Suprapubic skin (tissue), 4 donors: ENCODE measurements at regions not wholly inside any gene's neighbourhood (a gene's known extent, or its start where the extent isn't known, plus 50 kb on each side); places are given as distances from the start of the nearest gene placed in this dataset.
"Not testable (repeated sequence)": the region's sequence is repeated elsewhere in the genome, so short reads cannot be mapped to it uniquely, and the experiment has no call there.

Source experiments
- EP300 ChIP-seq: sonication (generic); formaldehyde crosslinking; IDR thresholded peaks from one replicate; pipeline ENCODE4 v1.6.1; 2017; ENCODE audit warnings: antibody characterized with exemption
- POLR2A ChIP-seq, 2 donors: fragments of 450-650 bp; IDR thresholded peaks; one replicate each; pipeline ENCODE4 v1.6.1; 2017; ENCODE audit warnings: antibody characterized with exemption in 2 of 2, mild to moderate bottlenecking in 2 of 2, moderate library complexity in 2 of 2
- POLR2AphosphoS5 ChIP-seq, 3 donors: sonication (generic); formaldehyde crosslinking; IDR thresholded peaks; one replicate each; pipeline ENCODE4 v1.6.1; 2017; ENCODE audit warnings: antibody characterized with exemption in 3 of 3
- TF ChIP-seq, protein P1 (sequence below), 2 donors: fragments of 200-600 bp in 1 of 2; fragments of 450-650 bp in 1 of 2; sonication (generic) in 1 of 2; IDR thresholded peaks; one replicate each; pipeline ENCODE4 v1.5.1; 2016 to 2019; ENCODE audit warnings: antibody characterized with exemption in 2 of 2, mild to moderate bottlenecking in 1 of 2, moderate library complexity in 1 of 2

DNA sequence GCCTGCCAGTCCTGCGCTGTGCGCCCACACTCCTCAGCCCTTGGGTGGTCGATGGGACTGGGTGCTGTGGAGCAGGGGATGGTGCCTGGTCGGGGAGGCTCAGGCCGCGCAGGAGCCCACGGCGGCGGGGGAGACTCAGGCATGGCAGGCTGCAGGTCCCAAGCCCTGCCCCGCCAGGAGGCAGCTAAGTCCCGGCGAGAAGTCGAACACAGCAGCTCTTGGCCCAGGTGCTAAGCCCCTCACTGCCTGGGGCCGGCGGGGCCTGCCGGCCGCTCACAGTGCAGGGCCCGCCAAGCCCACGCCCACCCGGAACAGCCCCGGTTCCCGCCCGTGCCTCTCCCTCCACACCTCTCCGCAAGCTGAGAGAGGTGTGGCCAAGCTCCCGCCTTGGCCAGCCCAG is 66.6 kb upstream of the FARP1 start:
- TF ChIP-seq, protein P1, sequence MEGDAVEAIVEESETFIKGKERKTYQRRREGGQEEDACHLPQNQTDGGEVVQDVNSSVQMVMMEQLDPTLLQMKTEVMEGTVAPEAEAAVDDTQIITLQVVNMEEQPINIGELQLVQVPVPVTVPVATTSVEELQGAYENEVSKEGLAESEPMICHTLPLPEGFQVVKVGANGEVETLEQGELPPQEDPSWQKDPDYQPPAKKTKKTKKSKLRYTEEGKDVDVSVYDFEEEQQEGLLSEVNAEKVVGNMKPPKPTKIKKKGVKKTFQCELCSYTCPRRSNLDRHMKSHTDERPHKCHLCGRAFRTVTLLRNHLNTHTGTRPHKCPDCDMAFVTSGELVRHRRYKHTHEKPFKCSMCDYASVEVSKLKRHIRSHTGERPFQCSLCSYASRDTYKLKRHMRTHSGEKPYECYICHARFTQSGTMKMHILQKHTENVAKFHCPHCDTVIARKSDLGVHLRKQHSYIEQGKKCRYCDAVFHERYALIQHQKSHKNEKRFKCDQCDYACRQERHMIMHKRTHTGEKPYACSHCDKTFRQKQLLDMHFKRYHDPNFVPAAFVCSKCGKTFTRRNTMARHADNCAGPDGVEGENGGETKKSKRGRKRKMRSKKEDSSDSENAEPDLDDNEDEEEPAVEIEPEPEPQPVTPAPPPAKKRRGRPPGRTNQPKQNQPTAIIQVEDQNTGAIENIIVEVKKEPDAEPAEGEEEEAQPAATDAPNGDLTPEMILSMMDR (IDR thresholded peaks at IDR 0.05): not testable (repeated sequence)
- TF ChIP-seq EP300; POLR2A (IDR thresholded peaks at IDR 0.05); POLR2AphosphoS5 (IDR thresholded peaks at IDR 0.05): not testable (repeated sequence)
